SK-N-SH treated with all-trans-retinoic acid at 6 μM for 48 hours (cell line): ENCODE measurements at regions not wholly inside any gene's neighbourhood (a gene's known extent, or its start where the extent isn't known, plus 50 kb on each side); places are given as distances from the start of the nearest gene placed in this dataset.
"Not testable (repeated sequence)": the region's sequence is repeated elsewhere in the genome, so short reads cannot be mapped to it uniquely, and the experiment has no call there.

Experiments used
- ATAC-seq: fragments of 200-7000 bp; cut with Tn5 transposase; 3 replicates; pipeline ENCODE4 v1.9.1; 2020; ENCODE audit warnings: mild to moderate bottlenecking, moderate library complexity
- ARNTL ChIP-seq: fragments of 450-650 bp; formaldehyde crosslinking; IDR thresholded peaks from 2 replicates; pipeline ENCODE4 v1.5.0; 2020; ENCODE audit warnings: low read depth, mild to moderate bottlenecking, moderate library complexity, borderline replicate concordance
- BACH2 ChIP-seq: fragments of 250-450 bp; sonication (Bioruptor Pico); IDR thresholded peaks from 2 replicates; pipeline ENCODE4 v1.9.0; 2021; ENCODE audit warnings: mild to moderate bottlenecking, borderline replicate concordance
- CREB5 ChIP-seq: fragments of 250-450 bp; sonication (Bioruptor Pico); IDR thresholded peaks from 2 replicates; pipeline ENCODE4 v1.5.1; 2020; ENCODE audit warnings: low read depth, mild to moderate bottlenecking, moderate library complexity
- CSDC2 ChIP-seq: fragments of 250-450 bp; sonication (Bioruptor Pico); IDR thresholded peaks from 2 replicates; pipeline ENCODE4 v1.5.0; 2020; ENCODE audit warnings: mild to moderate bottlenecking, moderate library complexity
- CSRNP3 ChIP-seq: fragments of 250-450 bp; sonication (Bioruptor Pico); IDR thresholded peaks from 2 replicates; pipeline ENCODE4 v1.5.1; 2021; ENCODE audit warnings: mild to moderate bottlenecking, moderate library complexity
- ESRRG ChIP-seq: fragments of 250-450 bp; sonication (Bioruptor Pico); IDR thresholded peaks from 2 replicates; pipeline ENCODE4 v1.6.1; 2021; ENCODE audit warnings: mild to moderate bottlenecking
- GLIS3 ChIP-seq: fragments of 250-450 bp; sonication (Bioruptor Pico); IDR thresholded peaks from 2 replicates; pipeline ENCODE4 v1.5.0; 2020; ENCODE audit warnings: mild to moderate bottlenecking, moderate library complexity
- ISL1 ChIP-seq: fragments of 250-450 bp; sonication (Bioruptor Pico); IDR thresholded peaks from 2 replicates; pipeline ENCODE4 v2.1.2; 2022; ENCODE audit warnings: mild to moderate bottlenecking, moderate library complexity
- OSR1 ChIP-seq: fragments of 250-450 bp; sonication (Bioruptor Pico); IDR thresholded peaks from 2 replicates; pipeline ENCODE4 v1.8.0; 2022; ENCODE audit warnings: moderate library complexity, mild to moderate bottlenecking, inconsistent platforms
- POU6F1 ChIP-seq: fragments of 250-450 bp; sonication (Bioruptor Pico); IDR thresholded peaks from 2 replicates; pipeline ENCODE4 v1.8.0; 2021; ENCODE audit warnings: low read depth, mild to moderate bottlenecking, moderate library complexity, borderline replicate concordance
- PPARA ChIP-seq: fragments of 250-450 bp; sonication (Bioruptor Pico); IDR thresholded peaks from 2 replicates; pipeline ENCODE4 v1.5.0; 2020; ENCODE audit warnings: mild to moderate bottlenecking, borderline replicate concordance
- RARB ChIP-seq: fragments of 250-450 bp; sonication (Bioruptor Pico); IDR thresholded peaks from 2 replicates; pipeline ENCODE4 v1.8.0; 2021; ENCODE audit warnings: mild to moderate bottlenecking, moderate library complexity
- SNAI2 ChIP-seq: fragments of 250-450 bp; sonication (Bioruptor Pico); IDR thresholded peaks from 2 replicates; pipeline ENCODE4 v1.5.0; 2020; ENCODE audit warnings: mild to moderate bottlenecking, moderate library complexity
- TCF4 ChIP-seq: fragments of 250-450 bp; sonication (Bioruptor Pico); IDR thresholded peaks from 2 replicates; pipeline ENCODE4 v1.8.0; 2021; ENCODE audit warnings: mild to moderate bottlenecking, moderate library complexity, borderline replicate concordance
- TOX ChIP-seq: fragments of 250-450 bp; sonication (Bioruptor Pico); IDR thresholded peaks from 2 replicates; pipeline ENCODE4 v1.8.0; 2021; ENCODE audit warnings: mild to moderate bottlenecking, moderate library complexity, borderline replicate concordance
- ZC3H10 ChIP-seq: fragments of 250-450 bp; sonication (Bioruptor Pico); IDR thresholded peaks from 2 replicates; pipeline ENCODE4 v1.5.1; 2021; ENCODE audit warnings: mild to moderate bottlenecking, moderate library complexity
- ZFP3 ChIP-seq: fragments of 250-450 bp; sonication (Bioruptor Pico); IDR thresholded peaks from 2 replicates; pipeline ENCODE4 v1.5.0; 2020; ENCODE audit warnings: mild to moderate bottlenecking, moderate library complexity
- ZFP30 ChIP-seq: fragments of 450-650 bp; formaldehyde crosslinking; IDR thresholded peaks from 2 replicates; pipeline ENCODE4 v1.5.0; 2022; ENCODE audit warnings: mild to moderate bottlenecking, moderate library complexity
- ZNF565 ChIP-seq: fragments of 450-650 bp; formaldehyde crosslinking; conservative IDR thresholded peaks from 2 replicates; pipeline ENCODE4 v1.5.0; 2020; ENCODE audit warnings: low read depth, mild to moderate bottlenecking, moderate library complexity
- ZNF70 ChIP-seq: fragments of 450-650 bp; formaldehyde crosslinking; IDR thresholded peaks from 2 replicates; pipeline ENCODE4 v1.5.0; 2020; ENCODE audit warnings: mild to moderate bottlenecking, moderate library complexity
- ZNF8 ChIP-seq: fragments of 450-650 bp; formaldehyde crosslinking; IDR thresholded peaks from 2 replicates; pipeline ENCODE4 v1.5.0; 2020; ENCODE audit warnings: mild to moderate bottlenecking, moderate library complexity
- TF ChIP-seq, protein P1 (sequence below): fragments of 250-450 bp; sonication (Bioruptor Pico); IDR thresholded peaks from 2 replicates; pipeline ENCODE4 v1.8.0; 2020; ENCODE audit warnings: mild to moderate bottlenecking, moderate library complexity, borderline replicate concordance
- TF ChIP-seq, protein P2 (sequence below): fragments of 250-450 bp; sonication (Bioruptor Pico); IDR thresholded peaks from 2 replicates; pipeline ENCODE4 v1.5.0; 2020; ENCODE audit warnings: mild to moderate bottlenecking, moderate library complexity

DNA sequence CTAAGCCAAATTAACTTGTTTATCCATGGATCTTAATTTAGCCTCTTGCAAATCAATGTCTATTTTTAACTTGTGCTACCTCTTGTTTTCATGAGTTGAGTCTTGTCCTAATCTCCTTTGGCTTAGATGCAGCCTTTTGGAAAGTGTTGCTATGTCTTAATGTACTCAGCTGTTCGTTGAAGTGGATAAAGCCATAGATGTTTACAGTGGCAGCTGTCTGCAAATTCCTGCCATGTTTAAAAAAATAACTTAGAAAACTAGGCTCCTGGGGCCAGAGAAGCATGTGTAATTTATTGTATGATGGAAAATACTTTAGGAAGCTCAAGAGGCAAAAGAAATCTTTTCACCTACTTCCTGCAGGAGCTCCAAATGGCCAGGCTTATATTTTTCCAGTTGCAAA lies 253.1 kb upstream of the RHOBTB1 start:
- TF ChIP-seq ZC3H10 (CRISPR knock-in tag), result no peak
- TF ChIP-seq POU6F1 (CRISPR knock-in tag), result no peak
- no peak for TF ChIP-seq ZNF565 (CRISPR knock-in tag)
- no peak for TF ChIP-seq OSR1 (CRISPR knock-in tag)
- no peak for TF ChIP-seq SNAI2 (CRISPR knock-in tag)
- TF ChIP-seq ZNF70, result no peak
- TF ChIP-seq PPARA (CRISPR knock-in tag), result no peak
- TF ChIP-seq TCF4 (CRISPR knock-in tag), result no peak
- TF ChIP-seq RARB (CRISPR knock-in tag), result no peak
- no peak for TF ChIP-seq CSDC2 (CRISPR knock-in tag)
- no peak for TF ChIP-seq GLIS3 (CRISPR knock-in tag)
- no peak for TF ChIP-seq ZFP3 (CRISPR knock-in tag)
- TF ChIP-seq ZFP30 (CRISPR knock-in tag), result no peak
- no peak for TF ChIP-seq CREB5
- TF ChIP-seq ZNF8 (CRISPR knock-in tag), result no peak
- TF ChIP-seq BACH2 (CRISPR knock-in tag), result no peak
- TF ChIP-seq ARNTL, result no peak
- TF ChIP-seq, all 23 proteins: peak for 0
- no peak for ATAC-seq

DNA sequence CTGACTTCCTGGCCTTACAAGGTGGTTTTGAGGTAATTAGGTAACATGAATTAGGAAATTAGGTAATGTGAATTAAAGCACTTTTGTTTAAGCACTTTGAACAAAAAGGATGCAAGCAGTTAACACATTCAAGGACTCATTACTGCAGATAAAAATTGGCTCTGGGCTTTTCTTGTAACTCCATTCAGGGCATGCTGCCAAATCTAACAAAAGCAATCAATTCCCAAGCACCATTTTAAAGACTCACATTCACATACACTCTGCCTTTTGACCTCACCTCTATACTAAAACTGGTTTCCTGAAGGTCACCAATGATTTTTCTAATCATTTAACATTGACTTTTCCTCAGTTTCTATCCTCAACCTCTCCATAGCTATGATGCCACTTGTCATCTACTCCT lies 251.2 kb upstream of the RHOBTB1 start:
- no peak for ATAC-seq
- TF ChIP-seq ISL1 (CRISPR knock-in tag) (no peak), CSRNP3 (CRISPR knock-in tag) (no peak)

- not testable (repeated sequence) for ATAC-seq
These were observed 248.6 kb upstream of the RHOBTB1 start for GRCh38 chr10:61192589-61192988.

GRCh38 chr10:61192042-61192441 lies 248.1 kb upstream of the RHOBTB1 start:
- no peak for TF ChIP-seq TCF4 (CRISPR knock-in tag)
- TF ChIP-seq ZFP30 (CRISPR knock-in tag), result no peak
- TF ChIP-seq OSR1 (CRISPR knock-in tag), result no peak
- no peak for TF ChIP-seq ZNF70
- TF ChIP-seq, protein P1, sequence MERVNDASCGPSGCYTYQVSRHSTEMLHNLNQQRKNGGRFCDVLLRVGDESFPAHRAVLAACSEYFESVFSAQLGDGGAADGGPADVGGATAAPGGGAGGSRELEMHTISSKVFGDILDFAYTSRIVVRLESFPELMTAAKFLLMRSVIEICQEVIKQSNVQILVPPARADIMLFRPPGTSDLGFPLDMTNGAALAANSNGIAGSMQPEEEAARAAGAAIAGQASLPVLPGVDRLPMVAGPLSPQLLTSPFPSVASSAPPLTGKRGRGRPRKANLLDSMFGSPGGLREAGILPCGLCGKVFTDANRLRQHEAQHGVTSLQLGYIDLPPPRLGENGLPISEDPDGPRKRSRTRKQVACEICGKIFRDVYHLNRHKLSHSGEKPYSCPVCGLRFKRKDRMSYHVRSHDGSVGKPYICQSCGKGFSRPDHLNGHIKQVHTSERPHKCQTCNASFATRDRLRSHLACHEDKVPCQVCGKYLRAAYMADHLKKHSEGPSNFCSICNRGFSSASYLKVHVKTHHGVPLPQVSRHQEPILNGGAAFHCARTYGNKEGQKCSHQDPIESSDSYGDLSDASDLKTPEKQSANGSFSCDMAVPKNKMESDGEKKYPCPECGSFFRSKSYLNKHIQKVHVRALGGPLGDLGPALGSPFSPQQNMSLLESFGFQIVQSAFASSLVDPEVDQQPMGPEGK (CRISPR knock-in tag), result no peak
- no peak for TF ChIP-seq ISL1 (CRISPR knock-in tag)
- no peak for TF ChIP-seq ARNTL
- TF ChIP-seq CREB5, result no peak
- no peak for TF ChIP-seq PPARA (CRISPR knock-in tag)
- no peak for TF ChIP-seq ESRRG (CRISPR knock-in tag)
- TF ChIP-seq, protein P2, sequence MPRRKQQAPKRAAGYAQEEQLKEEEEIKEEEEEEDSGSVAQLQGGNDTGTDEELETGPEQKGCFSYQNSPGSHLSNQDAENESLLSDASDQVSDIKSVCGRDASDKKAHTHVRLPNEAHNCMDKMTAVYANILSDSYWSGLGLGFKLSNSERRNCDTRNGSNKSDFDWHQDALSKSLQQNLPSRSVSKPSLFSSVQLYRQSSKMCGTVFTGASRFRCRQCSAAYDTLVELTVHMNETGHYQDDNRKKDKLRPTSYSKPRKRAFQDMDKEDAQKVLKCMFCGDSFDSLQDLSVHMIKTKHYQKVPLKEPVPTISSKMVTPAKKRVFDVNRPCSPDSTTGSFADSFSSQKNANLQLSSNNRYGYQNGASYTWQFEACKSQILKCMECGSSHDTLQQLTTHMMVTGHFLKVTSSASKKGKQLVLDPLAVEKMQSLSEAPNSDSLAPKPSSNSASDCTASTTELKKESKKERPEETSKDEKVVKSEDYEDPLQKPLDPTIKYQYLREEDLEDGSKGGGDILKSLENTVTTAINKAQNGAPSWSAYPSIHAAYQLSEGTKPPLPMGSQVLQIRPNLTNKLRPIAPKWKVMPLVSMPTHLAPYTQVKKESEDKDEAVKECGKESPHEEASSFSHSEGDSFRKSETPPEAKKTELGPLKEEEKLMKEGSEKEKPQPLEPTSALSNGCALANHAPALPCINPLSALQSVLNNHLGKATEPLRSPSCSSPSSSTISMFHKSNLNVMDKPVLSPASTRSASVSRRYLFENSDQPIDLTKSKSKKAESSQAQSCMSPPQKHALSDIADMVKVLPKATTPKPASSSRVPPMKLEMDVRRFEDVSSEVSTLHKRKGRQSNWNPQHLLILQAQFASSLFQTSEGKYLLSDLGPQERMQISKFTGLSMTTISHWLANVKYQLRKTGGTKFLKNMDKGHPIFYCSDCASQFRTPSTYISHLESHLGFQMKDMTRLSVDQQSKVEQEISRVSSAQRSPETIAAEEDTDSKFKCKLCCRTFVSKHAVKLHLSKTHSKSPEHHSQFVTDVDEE, result no peak
- TF ChIP-seq TOX (CRISPR knock-in tag), result no peak
- TF ChIP-seq, all 23 proteins: peak for 0
- ATAC-seq, result no peak
